A673 (cell line): ENCODE measurements at regions not wholly inside any gene's neighbourhood (a gene's known extent, or its start where the extent isn't known, plus 50 kb on each side); places are given as distances from the start of the nearest gene placed in this dataset.

Source experiments
- EZH2 ChIP-seq: fragments of 200-600 bp; sonication (generic); IDR thresholded peaks from 2 replicates; pipeline ENCODE4 v1.6.1; 2017; ENCODE audit warnings: borderline replicate concordance, low read depth, mild to moderate bottlenecking, mixed read lengths, antibody characterized with exemption, low read length; ENCODE audit not compliant: poor library complexity, severe bottlenecking
- TF ChIP-seq, protein P1 (sequence below): fragments of 300-800, 200-600 bp; sonication (generic); conservative IDR thresholded peaks from 2 replicates; pipeline ENCODE4 v1.5.1; 2017; ENCODE audit warnings: low read depth, mild to moderate bottlenecking, antibody characterized with exemption, low read length, moderate library complexity, mixed read lengths

DNA sequence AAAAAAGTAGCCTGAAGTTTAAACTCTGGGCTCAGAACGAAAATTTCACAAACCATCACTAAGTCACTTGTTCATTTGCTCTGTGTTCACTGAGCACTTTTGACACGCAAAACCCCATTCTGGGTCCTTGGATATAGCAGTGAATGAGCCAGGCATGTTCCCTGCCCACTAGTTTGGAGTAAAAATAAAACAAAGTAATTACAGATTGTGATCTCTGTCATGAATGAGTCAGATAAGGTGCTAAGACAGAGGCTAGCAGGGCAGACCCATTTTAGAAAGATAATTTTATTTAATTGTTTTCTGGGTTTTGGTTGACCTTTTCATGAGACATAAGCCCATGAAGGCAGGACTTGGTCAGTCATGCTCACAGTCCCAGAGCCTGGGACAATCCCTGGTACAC lies 84.1 kb upstream of the ARHGEF3 start:
- TF ChIP-seq, protein P1, sequence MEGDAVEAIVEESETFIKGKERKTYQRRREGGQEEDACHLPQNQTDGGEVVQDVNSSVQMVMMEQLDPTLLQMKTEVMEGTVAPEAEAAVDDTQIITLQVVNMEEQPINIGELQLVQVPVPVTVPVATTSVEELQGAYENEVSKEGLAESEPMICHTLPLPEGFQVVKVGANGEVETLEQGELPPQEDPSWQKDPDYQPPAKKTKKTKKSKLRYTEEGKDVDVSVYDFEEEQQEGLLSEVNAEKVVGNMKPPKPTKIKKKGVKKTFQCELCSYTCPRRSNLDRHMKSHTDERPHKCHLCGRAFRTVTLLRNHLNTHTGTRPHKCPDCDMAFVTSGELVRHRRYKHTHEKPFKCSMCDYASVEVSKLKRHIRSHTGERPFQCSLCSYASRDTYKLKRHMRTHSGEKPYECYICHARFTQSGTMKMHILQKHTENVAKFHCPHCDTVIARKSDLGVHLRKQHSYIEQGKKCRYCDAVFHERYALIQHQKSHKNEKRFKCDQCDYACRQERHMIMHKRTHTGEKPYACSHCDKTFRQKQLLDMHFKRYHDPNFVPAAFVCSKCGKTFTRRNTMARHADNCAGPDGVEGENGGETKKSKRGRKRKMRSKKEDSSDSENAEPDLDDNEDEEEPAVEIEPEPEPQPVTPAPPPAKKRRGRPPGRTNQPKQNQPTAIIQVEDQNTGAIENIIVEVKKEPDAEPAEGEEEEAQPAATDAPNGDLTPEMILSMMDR = no peak
- no peak for TF ChIP-seq EZH2
